Upper lobe of right lung (tissue), 1 donor: ENCODE measurements at regions not wholly inside any gene's neighbourhood (a gene's known extent, or its start where the extent isn't known, plus 50 kb on each side); places are given as distances from the start of the nearest gene placed in this dataset.

Experiments
- ATAC-seq: fragments of 200-7000 bp; cut with Tn5 transposase; one replicate; pipeline ENCODE4 v1.9.1; 2020; ENCODE audit warnings: mild to moderate bottlenecking, moderate library complexity
- DNase-seq: peaks from one replicate; pipeline ENCODE4 v3.0.0-alpha.2; 2020
- H3K27ac ChIP-seq: fragments of 200-600 bp; one replicate; pipeline ENCODE4 v1.8.0; 2022
- H3K27me3 ChIP-seq: fragments of 200-600 bp; one replicate; pipeline ENCODE4 v1.8.0; 2022; ENCODE audit warnings: mild to moderate bottlenecking
- H3K36me3 ChIP-seq: fragments of 200-600 bp; one replicate; pipeline ENCODE4 v1.8.0; 2022
- H3K4me1 ChIP-seq: fragments of 200-600 bp; one replicate; pipeline ENCODE4 v1.8.0; 2022
- H3K4me3 ChIP-seq: fragments of 200-600 bp; one replicate; pipeline ENCODE4 v1.8.0; 2022; ENCODE audit warnings: mild to moderate bottlenecking
- H3K9me3 ChIP-seq: fragments of 200-600 bp; one replicate; pipeline ENCODE4 v1.8.0; 2022
- intact Hi-C: fragments of 100-400 bp; cut with DNase I; formaldehyde crosslinking; loops from one replicate; pipeline ENCODE4 v1.11.0; 2022
- TF ChIP-seq, protein P1 (sequence below): fragments of 200-600 bp; IDR thresholded peaks from one replicate; pipeline ENCODE4 v1.8.0; 2022; ENCODE audit warnings: antibody characterized with exemption
- donor health status: DM: no; HTN: yes; CAD: no; lungs with severe emphysema.

DNA sequence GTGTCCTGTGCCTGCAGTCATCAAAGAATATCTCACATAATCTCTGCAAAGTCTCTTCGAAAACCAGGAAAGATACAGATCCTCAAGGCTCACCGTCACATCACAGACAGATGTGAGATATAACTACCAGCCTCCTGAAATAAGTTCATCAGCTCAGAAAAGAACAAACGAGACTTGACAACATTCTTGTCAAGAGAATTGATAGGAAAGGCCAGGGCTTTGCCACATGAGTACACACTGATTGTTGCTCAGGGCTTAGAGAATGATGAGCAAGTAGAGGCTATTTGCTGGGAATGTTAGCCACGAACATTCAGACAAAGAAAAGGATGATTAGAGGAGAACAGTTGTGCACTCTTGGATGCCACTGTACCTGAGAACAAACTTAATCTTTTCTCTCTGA, 535.1 kb downstream of the ELAVL2 start:
- Histone ChIP-seq H3K27ac (no peak overlapping the region), H3K36me3 (no peaks in the 10 kb centered on the region)

DNA sequence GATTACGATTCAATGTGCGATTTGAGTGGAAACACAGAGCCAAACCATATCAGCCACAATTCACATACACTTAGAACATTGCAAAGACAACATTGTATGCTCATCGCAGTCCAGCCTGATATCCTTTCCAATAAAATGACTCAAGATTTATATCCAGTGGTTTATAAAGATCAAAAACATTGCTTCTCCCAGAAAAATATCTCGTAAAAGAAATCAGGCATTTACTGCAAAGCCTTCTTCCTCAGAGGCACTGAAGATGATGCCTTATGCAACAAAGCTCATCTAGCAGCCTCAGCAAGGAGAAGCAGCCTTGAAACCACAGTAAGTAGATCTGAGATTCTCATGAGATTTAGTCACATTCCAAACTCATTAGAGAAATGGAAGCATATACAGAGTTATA, 523.8 kb downstream of the ELAVL2 start:
- intact Hi-C loops = no loop called here
- Histone ChIP-seq H3K4me3 (no peak overlapping the region), H3K9me3 (no peaks in the 10 kb centered on the region), H3K27me3 (no peaks in the 10 kb centered on the region), H3K36me3 (no peaks in the 10 kb centered on the region), H3K4me1 (no peaks in the 10 kb centered on the region), H3K27ac (no peak overlapping the region)
- no peak for DNase-seq
- ATAC-seq = no peak
- TF ChIP-seq, protein P1, sequence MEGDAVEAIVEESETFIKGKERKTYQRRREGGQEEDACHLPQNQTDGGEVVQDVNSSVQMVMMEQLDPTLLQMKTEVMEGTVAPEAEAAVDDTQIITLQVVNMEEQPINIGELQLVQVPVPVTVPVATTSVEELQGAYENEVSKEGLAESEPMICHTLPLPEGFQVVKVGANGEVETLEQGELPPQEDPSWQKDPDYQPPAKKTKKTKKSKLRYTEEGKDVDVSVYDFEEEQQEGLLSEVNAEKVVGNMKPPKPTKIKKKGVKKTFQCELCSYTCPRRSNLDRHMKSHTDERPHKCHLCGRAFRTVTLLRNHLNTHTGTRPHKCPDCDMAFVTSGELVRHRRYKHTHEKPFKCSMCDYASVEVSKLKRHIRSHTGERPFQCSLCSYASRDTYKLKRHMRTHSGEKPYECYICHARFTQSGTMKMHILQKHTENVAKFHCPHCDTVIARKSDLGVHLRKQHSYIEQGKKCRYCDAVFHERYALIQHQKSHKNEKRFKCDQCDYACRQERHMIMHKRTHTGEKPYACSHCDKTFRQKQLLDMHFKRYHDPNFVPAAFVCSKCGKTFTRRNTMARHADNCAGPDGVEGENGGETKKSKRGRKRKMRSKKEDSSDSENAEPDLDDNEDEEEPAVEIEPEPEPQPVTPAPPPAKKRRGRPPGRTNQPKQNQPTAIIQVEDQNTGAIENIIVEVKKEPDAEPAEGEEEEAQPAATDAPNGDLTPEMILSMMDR = no peak

More for the DNA sequence above, 535.1 kb downstream of the ELAVL2 start:
- H3K27me3 ChIP-seq = no peaks in the 10 kb centered on the region
- no peaks in the 10 kb centered on the region for H3K9me3 ChIP-seq
- H3K4me1 ChIP-seq = no peaks in the 10 kb centered on the region
- intact Hi-C loops = no loop called here
- ATAC-seq (no peak), DNase-seq (no peak)
- H3K4me3 ChIP-seq = no peak overlapping the region
- TF ChIP-seq, protein P1 = no peak

DNA sequence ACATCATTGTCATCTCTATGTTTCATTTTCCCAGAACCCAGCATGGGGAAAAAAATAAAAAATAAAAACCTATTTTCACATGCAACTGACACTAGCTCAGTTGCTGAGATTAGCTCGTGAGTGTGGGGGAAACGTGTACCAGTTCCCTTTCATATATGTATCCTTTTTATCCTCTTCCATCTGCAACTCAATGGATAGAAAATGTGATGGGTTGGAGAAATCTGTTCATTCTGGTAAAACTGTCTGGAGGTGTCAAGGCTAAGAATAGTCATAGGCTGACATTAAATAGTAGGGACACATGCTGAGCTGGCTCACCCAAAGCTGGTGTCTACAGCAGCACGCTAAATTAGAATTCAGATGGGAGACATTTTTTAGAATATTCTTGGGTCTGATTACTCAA, 519.3 kb downstream of the ELAVL2 start:
- H3K9me3 ChIP-seq = no peaks in the 10 kb centered on the region
- ATAC-seq = no peak
- H3K4me3 ChIP-seq = no peak overlapping the region
- H3K27ac ChIP-seq = no peak overlapping the region
- intact Hi-C loops = no loop called here
- no peaks in the 10 kb centered on the region for H3K27me3 ChIP-seq
- no peaks in the 10 kb centered on the region for H3K36me3 ChIP-seq
- TF ChIP-seq, protein P1 = no peak
- DNase-seq = no peak
- H3K4me1 ChIP-seq = no peaks in the 10 kb centered on the region

DNA sequence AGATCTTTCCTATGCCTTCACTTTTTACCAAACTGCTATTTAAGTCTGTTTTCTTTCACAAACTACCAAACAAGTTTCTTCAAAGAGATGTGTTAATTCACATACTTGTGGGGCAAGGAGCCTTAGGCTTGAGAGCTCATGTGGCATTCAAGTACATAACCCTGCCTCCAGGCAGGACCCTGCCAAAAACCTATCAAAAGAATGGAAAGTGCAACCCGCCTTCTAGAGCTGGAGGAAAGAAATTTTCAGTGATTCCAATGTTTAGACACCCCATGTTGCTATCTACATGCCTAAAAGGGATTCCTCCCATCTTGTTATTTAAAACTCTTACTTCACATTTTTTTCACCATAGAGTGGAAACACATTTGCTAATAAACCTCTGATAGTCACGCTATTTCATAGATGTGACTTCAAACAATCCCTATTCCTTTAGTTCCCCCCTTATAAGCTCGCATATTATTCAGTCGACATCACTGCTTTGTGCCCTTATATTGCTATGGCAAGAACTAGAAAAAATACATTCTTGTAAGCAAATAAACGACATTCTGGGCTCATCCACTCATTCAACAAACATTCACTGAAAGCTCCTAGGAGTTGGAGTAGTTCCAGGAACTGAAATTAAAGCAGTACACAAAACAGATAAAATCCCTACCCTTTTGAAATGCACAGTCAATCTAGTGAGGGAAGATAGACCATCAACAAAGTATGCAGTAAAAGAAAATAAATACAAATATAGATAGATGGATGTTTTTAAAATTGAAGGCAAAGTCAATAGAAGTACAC, 518.1 kb downstream of the ELAVL2 start:
- Histone ChIP-seq H3K4me1 (no peaks in the 10 kb centered on the region), H3K27me3 (no peaks in the 10 kb centered on the region), H3K36me3 (no peaks in the 10 kb centered on the region), H3K9me3 (no peaks in the 10 kb centered on the region), H3K4me3 (no peak overlapping the region), H3K27ac (no peak overlapping the region)
- intact Hi-C loops = no loop called here
- TF ChIP-seq, protein P1 = no peak
- DNase-seq = no peak
- no peak for ATAC-seq

DNA sequence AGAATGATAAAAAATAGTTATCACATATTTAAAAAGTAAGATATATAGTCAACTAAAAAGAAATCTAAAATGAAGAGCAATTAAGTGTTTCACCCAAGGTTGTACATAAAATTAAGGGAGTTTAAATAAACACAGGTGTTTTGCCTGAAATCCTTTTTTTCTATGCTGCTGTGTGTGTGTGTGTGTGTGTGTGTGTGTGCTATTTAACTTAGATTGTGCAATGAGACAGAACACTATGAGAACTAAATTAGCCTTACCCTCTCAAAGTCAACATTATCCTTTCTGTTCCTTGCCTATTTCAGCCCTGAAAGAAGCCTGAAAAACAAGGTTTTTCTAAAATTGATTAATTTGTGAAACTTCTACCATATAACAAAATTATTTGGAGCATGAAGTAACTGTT, 516.2 kb downstream of the ELAVL2 start:
- no peaks in the 10 kb centered on the region for H3K36me3 ChIP-seq
- no peaks in the 10 kb centered on the region for H3K27me3 ChIP-seq
- no peaks in the 10 kb centered on the region for H3K4me1 ChIP-seq
- TF ChIP-seq, protein P1 = no peak
- no peak overlapping the region for H3K27ac ChIP-seq
- no peak overlapping the region for H3K4me3 ChIP-seq
- ATAC-seq (no peak), DNase-seq (no peak)
- intact Hi-C loops = no loop called here
- H3K9me3 ChIP-seq = no peaks in the 10 kb centered on the region

DNA sequence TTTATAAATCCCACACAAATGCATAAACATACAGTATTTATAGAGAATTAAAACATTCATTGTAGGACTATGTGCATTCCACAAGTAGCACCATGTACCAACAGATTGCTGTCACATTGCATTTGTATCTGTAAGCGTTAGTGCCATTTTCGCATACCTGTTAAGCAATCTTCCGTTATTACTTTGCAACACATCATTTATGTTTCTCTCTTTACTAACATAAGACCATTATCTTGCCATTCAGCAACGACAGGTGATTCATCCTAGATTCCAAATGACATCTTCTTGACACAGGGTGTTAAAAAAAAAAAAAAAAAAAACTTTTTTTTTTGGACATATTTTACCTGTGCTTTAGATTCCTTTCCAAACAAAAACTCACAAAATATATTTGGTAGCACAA, 511.8 kb downstream of the ELAVL2 start:
- no peaks in the 10 kb centered on the region for H3K36me3 ChIP-seq
- intact Hi-C loops = no loop called here

More for the DNA sequence above, 511.8 kb downstream of the ELAVL2 start:
- no peak overlapping the region for H3K27ac ChIP-seq
- no peaks in the 10 kb centered on the region for H3K9me3 ChIP-seq
- no peak for ATAC-seq
- DNase-seq = no peak
- H3K4me3 ChIP-seq = no peak overlapping the region
- TF ChIP-seq, protein P1 = no peak
- no peaks in the 10 kb centered on the region for H3K27me3 ChIP-seq
- no peaks in the 10 kb centered on the region for H3K4me1 ChIP-seq
